NCI-H2196 treated with DMSO at 0.1 percent for 48 hours (cell line): ENCODE measurements at regions not wholly inside any gene's neighbourhood (a gene's known extent, or its start where the extent isn't known, plus 50 kb on each side); places are given as distances from the start of the nearest gene placed in this dataset.
A peak's percentile ranks its signal among the peaks of the same experiment; 100 is the strongest.

Experiments used
- DNase-seq: peaks from one replicate; lab custom pipeline; 2025; ENCODE audit not compliant: unreplicated experiment; lab: John Stamatoyannopoulos, UW

GRCh38 chr11:45362636-45363035 is 76.5 kb upstream of the SYT13 start:
- no peak for DNase-seq

- no peak for DNase-seq
Measured at GRCh38 chr11:45361551-45361950, 75.4 kb upstream of the SYT13 start.

- no peak for DNase-seq
Measured at GRCh38 chr11:45355706-45356041, 69.5 kb upstream of the SYT13 start.

- peak; percentile 65 for DNase-seq
Measured at GRCh38 chr11:45354976-45355705, 69.0 kb upstream of the SYT13 start.

DNA sequence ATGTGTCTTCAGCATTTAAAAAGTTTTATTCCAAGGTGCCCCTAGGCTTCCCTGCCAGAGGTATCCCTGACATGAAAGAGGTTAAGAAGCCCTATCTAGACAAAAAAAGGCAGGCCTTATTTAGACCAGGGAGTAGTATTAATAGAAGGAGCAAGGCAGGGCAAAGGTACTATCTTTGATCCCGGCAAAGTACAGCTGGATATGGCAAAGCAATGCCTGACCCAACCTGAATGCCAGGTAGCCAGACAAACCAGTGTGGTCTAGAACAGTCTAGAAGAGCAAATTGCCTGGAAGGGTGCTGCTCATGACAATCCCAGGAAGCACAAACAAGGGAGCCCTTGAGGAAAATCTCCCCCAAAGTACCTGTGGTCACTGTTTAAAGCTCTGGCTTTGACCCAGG is 62.6 kb upstream of the SYT13 start:
- DNase-seq, result no peak

DNA sequence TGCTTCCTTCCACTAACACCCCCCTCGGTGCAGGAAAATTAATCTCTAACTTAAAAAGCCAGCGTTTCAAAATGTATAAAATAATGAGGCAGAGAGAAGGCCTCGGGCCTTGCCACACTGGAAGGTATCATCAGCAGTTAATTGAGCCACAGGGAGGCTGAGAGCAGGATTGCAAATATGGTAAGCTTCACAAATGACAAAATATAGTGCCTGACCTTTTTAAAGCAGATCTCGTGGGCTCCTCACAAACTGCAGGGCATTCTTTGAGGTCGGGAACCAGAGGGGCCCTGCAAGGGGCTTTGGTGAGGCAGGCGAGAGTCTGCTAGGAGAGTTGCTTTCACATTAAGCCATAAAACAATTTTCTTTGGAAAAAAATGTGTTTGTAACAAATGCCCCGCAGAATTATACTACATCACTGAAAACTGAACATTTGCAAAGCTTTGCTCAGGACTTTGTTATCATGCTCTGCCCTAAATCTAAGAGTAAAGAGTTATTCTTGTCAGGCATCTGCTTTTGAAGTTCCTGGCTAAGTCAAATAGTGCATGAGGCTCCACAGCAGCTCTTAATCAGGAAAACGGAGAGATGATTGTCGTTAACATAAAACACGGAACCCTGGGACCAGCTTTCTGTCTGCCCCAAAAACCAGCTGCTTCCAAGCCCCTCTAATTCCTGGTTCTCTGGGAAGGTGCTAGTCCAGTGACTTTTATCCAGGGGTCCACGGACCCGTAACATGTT is 61.4 kb upstream of the SYT13 start:
- no peak for DNase-seq

- DNase-seq, result no peak
Measured at GRCh38 chr11:45345491-45345890, 59.4 kb upstream of the SYT13 start.

DNA sequence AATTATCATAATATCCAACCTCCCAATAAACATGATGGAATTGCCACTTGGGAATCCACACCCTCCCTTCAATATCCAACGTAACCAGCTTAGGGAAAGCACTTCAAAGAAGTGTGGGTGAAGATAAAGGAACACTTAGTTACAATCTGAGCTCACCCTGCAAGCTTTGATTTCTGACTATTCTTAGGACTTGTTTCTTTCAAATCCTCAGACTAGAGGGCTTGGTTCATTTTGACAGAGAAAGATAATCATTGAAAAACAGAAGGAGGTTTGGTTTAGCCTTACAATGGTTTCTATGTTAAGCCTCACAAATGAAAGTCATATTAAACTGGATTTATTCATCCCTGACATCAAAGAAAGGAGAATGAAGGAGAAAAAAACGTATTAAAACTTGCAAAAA is 57.9 kb upstream of the SYT13 start:
- DNase-seq, result no peak

DNA sequence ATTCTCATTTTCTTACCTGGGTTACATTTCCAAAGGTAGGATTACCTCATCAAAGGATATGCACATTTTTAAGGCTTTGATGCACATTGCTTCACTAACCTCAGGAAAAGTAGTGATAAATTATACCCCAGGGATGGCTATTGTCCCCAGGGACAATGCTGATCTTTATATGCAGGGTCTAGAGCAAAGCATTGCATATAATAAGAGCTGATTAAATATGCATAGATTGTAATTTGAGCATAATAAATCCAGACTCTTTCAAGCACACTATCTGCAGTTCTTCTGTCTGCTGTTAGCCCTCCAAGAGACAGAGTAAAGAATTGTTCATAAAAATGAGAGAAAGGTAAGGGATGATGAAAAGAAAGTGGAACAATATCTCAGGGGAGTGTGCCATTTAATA is 57.3 kb upstream of the SYT13 start:
- no peak for DNase-seq

GRCh38 chr11:45341372-45341771 is 55.2 kb upstream of the SYT13 start:
- DNase-seq, result no peak

GRCh38 chr11:45339729-45340519 is 53.8 kb upstream of the SYT13 start:
- peak; percentile 74 for DNase-seq

GRCh38 chr11:45337583-45338360 is 51.6 kb upstream of the SYT13 start:
- no peak for DNase-seq

- DNase-seq, result no peak
Measured at GRCh38 chr11:45336136-45336535, 50.0 kb upstream of the SYT13 start.
